HT-29 (cell line): ENCODE measurements at regions not wholly inside any gene's neighbourhood (a gene's known extent, or its start where the extent isn't known, plus 50 kb on each side); places are given as distances from the start of the nearest gene placed in this dataset.
"Not testable (repeated sequence)": the region's sequence is repeated elsewhere in the genome, so short reads cannot be mapped to it uniquely, and the experiment has no call there.

Source experiments
- DNase-seq: peaks from one replicate; pipeline ENCODE4 v3.0.0-alpha.2; 2015; ENCODE audit warnings: low spot score

GRCh38 chr21:35504277-35504676 is 455.2 kb upstream of the RUNX1 start:
- DNase-seq = no peak

- no peak for DNase-seq
Observed at GRCh38 chr21:35503671-35504070, 454.6 kb upstream of the RUNX1 start.

- DNase-seq = no peak
Observed at GRCh38 chr21:35502821-35503220, 453.7 kb upstream of the RUNX1 start.

GRCh38 chr21:35497522-35497921 is 448.4 kb upstream of the RUNX1 start:
- not testable (repeated sequence) for DNase-seq

GRCh38 chr21:35491920-35492678 is 443.0 kb upstream of the RUNX1 start:
- DNase-seq = no peak

- no peak for DNase-seq
Observed at GRCh38 chr21:35491114-35491513, 442.0 kb upstream of the RUNX1 start.

GRCh38 chr21:35489389-35489980 is 440.4 kb upstream of the RUNX1 start:
- no peak for DNase-seq

GRCh38 chr21:35488946-35489345 is 439.8 kb upstream of the RUNX1 start:
- DNase-seq = no peak

- DNase-seq = no peak
Observed at GRCh38 chr21:35485364-35485763, 436.3 kb upstream of the RUNX1 start.

- DNase-seq = no peak
Observed at GRCh38 chr21:35484851-35485250, 435.7 kb upstream of the RUNX1 start.

- no peak for DNase-seq
Observed at GRCh38 chr21:35484032-35484431, 434.9 kb upstream of the RUNX1 start.

- DNase-seq = no peak
Observed at GRCh38 chr21:35482933-35483662, 434.0 kb upstream of the RUNX1 start.

GRCh38 chr21:35482096-35482495 is 433.0 kb upstream of the RUNX1 start:
- DNase-seq = no peak

- no peak for DNase-seq
Observed at GRCh38 chr21:35481005-35481404, 431.9 kb upstream of the RUNX1 start.

- no peak for DNase-seq
Observed at GRCh38 chr21:35479529-35479928, 430.4 kb upstream of the RUNX1 start.

GRCh38 chr21:35479065-35479448 is 430.0 kb upstream of the RUNX1 start:
- no peak for DNase-seq

GRCh38 chr21:35478161-35479064 is 429.3 kb upstream of the RUNX1 start:
- DNase-seq = no peak

GRCh38 chr21:35477622-35478021 is 428.5 kb upstream of the RUNX1 start:
- no peak for DNase-seq

- DNase-seq = no peak
Observed at GRCh38 chr21:35476621-35477395, 427.7 kb upstream of the RUNX1 start.

GRCh38 chr21:35475762-35476161 is 426.7 kb upstream of the RUNX1 start:
- DNase-seq = no peak

GRCh38 chr21:35475009-35475408 is 425.9 kb upstream of the RUNX1 start:
- no peak for DNase-seq
